Activated CD8-positive, alpha-beta memory T cell treated with anti-CD3 and anti-CD28 coated beads, Interleukin-2, amount 50 U/mL, for 48 hours (primary cell): ENCODE measurements at regions not wholly inside any gene's neighbourhood (a gene's known extent, or its start where the extent isn't known, plus 50 kb on each side); places are given as distances from the start of the nearest gene placed in this dataset.

Experiments used
- DNase-seq: peaks from one replicate; pipeline ENCODE4 v3.0.0-alpha.2; 2020

DNA sequence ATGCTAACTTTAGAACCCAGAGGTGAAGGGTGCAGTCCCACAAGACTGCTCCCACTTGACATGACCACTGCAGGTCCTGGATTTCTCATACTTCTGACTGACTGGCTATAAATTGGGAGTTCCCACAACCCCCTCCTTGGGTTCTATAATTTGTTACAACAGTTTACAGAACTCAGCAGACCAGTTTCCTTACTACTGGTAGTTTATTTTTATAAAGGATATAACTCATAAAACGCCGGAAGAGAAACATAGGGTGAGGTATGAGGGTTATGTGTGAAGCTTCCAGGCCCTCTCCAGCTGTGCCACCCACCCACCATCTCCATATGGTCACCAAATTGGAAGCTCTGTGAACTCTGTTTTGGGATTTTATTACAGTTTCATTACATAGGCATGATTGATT is 839.6 kb downstream of the TSN start:
- DNase-seq, result no peak

DNA sequence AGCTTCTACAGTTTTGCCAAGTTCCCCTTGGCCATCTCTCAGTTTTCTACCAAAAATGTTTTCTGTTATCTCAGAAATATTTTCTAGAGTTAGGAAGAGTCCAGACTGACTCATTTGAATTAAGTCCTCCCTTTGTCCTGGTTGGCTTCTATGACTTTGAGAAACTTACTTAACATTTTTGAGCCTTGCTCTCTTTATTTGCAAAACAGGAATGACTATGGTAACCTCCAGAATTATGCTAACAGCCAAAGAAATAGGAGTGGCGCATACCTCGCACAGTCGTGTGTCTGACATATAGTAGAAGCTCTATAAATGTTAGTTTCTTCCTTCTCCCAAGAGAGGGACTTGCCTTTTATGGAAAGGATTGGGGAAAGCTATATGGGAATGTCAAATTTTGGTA is 841.1 kb downstream of the TSN start:
- no peak for DNase-seq

DNA sequence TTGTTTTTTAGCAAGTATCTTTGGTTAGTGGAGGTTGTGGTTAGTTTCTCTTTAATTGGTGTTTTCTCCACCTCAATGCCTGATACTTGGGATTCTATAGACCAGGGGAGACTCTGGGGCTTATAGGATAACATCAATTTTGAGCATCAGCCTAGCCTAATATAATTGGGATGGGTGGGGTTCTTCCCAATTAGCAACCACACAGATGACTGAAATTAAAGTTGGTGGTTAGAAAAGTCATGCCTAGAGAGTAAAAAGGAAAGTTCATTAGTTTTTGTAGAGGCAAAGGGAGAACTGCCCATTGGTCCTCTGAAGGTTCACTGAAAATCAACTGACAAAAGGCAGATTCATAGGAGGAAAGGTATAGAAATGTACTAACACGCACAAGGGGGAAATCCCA is 843.3 kb downstream of the TSN start:
- DNase-seq, result no peak

DNA sequence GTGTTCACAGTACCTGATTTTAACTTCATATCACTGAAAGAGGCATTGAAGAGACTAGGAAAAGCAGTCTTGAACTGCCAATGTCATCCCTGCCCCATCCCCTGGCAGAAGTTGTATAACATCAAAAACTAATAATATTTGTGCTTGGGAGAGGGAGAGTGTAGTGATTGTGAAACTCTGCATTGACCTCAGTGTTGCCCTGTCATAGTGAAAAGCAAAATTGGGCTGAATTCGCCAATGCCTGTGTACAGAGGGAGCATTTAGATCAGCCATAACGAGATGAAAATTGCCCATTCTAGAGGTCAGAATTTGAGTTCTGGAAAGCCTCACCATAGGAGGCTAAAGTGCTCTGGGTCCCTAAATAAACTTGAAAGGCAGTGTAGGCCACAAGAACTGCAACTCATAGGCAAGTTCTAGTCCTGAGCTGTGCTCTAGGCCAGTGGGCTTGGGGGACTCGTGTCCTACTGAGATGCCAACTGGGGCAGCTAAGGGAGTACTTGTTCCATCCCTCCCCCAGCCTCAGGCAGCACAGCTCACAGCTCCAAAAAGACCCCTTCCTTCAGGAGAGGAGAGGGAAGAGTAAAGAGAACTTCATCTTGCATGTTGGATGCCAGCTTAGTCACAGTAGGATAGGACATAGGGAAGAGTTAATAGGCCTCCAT is 855.6 kb downstream of the TSN start:
- no peak for DNase-seq

DNA sequence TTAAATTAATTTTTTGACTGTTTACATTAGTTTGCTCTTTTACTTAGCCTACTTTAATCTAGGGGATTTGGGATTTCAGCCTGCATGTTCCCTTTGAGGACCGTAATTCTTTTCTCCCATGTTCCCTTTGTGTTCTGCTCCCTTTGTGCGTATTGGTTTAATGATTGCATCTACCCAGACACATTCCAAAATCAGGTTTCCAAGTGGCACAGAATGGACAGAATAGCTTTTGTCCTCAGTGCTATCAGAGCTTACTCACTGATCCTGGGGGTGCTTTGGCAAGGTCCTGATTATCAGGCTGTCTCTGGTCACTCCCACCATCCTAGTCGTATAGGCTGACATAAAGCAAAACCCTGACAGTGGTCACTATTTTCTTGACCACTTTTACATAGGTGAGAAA is 867.5 kb downstream of the TSN start:
- no peak for DNase-seq

DNA sequence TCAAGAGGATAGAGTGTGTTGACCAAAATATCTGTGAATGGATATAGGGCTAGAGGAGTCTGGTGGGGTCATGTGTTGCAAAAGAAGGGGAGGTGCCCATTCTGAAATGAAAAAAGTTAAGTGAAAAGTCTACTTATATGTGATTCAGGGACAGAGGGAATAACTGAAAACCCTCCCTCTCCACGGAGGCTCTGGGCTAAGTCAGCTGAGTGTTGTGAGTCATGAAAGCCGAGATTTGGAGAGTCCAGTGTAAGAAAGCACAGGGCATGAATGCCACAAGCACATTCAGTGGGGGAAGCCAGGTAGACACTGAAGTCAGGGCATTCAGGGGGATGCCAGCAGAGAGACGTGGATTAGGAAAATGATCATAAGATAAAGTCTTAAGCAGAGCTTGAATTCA is 871.9 kb downstream of the TSN start:
- DNase-seq, result no peak

DNA sequence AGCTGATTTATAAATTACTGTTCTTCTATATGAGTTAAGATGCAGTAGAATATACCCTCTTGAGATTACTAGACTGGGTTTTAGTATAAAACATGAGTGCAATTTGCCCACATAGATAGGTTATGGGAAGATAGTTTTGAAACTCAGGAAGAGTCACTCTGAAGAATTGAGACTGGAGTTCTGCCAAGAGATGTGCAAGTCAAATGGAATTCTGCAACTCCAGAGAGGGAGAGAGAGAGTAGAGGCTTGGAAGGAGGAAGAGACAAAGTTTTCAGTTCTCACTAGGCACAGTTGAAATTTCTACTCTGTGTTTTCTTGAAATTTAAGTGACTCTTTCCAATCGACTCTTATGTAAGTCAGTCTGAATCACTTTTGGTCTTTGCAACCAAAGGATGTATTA is 878.8 kb downstream of the TSN start:
- no peak for DNase-seq

DNA sequence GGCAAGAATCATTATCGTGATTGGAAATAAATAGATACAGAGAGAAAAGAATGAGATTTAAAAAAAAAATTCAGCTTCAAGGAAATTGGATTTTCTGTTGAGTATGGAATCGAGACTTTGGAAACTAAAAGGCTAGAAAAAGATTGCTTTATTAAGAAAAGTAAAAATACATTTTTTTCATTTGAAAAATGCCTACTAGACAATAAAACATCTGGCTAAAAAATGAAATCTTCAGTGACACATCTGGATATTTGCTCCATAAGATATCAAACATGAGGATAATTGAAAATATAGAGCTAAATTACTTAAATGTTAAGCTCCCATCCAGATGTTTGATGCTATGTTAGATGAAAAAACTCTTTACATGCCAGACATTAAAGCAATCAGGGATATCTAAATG is 879.5 kb downstream of the TSN start:
- no peak for DNase-seq

DNA sequence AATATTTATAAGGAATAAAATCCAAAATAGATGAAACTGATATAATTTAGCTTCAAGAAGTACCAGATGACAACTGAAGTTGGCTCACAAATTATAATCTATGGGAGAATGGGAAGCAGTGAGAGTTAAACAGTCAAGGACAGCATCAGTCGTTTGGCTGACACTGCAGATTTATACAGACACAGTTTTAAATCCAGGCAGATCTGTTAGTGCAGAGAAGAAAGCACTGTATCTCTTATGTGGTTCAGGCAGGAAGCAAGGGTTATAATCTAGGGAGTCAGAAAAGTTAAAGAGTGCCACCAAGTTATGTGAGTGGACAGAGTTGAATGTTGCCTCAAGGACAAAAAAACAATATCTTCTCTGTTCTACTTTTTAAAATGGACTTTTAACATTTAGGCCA is 880.2 kb downstream of the TSN start:
- no peak for DNase-seq

- no peak for DNase-seq
These were observed 880.6 kb downstream of the TSN start for GRCh38 chr2:122636097-122636496.

DNA sequence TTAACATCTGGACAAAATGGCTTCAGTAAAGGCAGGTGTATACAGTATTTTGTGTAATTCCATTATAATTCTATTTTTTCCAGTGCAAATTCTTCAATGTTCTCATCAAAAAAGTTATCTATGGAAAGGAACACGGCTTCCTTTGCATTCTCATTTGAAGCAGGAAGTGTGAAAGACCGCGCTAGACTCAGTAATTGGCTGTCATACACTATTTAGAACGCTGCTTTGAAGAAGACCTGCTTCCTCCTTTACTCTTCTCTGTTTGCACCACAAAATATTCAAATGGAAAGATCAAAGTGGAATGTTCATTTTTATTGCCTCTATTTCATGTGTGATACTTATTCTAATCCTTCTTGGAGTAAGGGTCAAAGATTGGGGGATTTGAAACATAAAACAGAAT is 883.7 kb downstream of the TSN start:
- no peak for DNase-seq

- no peak for DNase-seq
These were observed 884.3 kb downstream of the TSN start for GRCh38 chr2:122639711-122640110.

- DNase-seq, result no peak
These were observed 888.4 kb downstream of the TSN start for GRCh38 chr2:122643725-122644329.

DNA sequence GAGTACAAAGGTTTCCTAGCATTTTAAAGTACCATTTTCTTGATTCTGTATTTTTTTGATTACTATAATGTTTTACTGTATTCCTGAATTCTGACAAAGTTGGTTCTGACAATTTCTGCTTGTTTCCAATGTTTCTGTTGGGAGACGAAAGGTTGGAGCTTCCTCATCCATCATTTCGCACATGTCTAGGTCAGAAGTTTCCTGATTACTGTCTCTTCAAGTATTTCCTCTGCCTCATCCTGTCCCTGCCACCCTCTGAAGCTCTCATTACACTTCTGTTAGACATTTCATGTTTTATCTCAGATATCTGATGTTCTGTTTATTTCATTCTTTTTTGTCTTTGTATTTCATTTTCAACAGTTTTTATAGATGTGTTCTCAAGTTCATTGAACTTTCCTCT is 895.8 kb downstream of the TSN start:
- DNase-seq, result no peak

DNA sequence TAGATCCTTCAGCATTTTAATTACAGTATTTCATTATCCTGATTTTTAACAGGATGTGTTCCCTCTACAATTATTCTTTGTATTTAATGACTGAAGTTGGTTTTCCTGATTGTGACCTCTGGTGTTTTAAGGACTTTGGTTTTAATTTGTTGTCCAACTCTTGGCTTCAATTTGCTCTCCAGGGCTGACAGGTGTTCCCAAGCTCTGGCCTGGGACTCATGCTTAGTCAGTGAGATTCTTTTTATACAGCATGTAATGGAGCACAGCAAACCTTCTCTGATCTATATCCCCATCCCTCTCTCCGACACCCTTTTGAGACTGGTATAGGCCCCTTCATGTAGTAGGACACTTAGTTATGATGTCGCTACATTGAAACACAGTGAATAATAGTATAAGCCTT is 896.3 kb downstream of the TSN start:
- no peak for DNase-seq

GRCh38 chr2:122652670-122653069 is 897.2 kb downstream of the TSN start:
- DNase-seq, result no peak

DNA sequence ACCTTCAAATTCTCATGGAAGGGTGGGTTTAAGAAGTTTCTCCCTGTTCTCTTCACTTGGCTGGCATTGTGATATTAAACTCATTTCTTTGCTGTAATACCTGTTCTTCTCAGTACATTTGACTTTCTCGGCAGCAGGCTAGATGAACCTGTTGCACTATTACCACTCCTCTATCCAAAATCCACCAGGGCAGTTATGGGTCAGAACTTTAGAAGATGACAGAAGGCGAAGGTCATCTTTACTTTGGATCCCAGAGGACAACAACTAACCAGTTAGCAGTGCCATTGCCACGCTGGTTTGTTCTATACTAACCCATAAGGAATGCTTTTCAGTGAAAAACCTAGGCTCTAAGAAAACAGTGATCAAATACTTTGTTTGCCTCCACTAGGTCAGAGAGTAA is 901.0 kb downstream of the TSN start:
- no peak for DNase-seq

- DNase-seq, result no peak
These were observed 905.6 kb downstream of the TSN start for GRCh38 chr2:122660786-122661634.

- DNase-seq, result no peak
These were observed 908.2 kb downstream of the TSN start for GRCh38 chr2:122663620-122664019.

DNA sequence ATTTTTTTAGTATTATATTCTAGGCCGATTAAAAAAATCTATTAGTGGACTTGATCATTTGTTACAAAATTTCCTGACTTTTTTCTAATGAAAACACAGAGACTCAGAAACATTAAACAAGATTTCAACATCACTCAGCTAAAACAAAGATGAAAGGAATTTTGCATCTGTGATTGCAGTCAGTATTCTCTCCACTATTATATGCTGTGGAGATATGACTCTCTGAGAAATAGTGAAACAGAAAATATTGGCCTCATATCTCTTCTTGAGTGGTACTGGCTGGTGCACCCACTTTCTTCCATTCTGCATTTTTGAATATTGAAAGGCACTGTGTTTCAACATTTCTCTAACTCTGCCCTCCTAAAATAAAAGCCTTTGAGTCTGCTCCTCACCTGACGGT is 914.2 kb downstream of the TSN start:
- no peak for DNase-seq

- no peak for DNase-seq
These were observed 915.4 kb downstream of the TSN start for GRCh38 chr2:122670897-122671296.

DNA sequence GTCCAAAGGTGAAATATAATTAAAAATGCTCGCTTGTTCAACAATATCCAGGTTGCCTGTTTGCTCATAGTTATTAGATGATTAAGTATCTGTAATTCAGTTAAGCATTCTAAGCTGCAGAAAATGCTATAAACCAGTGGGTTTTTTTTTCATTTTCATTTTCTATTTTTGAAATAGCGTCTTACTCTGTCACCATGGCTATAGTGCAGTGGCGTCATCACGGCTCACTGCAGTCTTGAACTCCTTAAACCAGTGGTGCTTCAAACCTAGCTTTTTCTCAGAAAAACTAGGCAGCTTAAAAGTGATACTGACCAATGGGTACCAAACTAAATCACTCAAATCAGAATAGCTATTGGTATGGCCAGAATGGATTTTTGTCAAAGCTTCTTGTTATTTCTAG is 925.2 kb downstream of the TSN start:
- no peak for DNase-seq

DNA sequence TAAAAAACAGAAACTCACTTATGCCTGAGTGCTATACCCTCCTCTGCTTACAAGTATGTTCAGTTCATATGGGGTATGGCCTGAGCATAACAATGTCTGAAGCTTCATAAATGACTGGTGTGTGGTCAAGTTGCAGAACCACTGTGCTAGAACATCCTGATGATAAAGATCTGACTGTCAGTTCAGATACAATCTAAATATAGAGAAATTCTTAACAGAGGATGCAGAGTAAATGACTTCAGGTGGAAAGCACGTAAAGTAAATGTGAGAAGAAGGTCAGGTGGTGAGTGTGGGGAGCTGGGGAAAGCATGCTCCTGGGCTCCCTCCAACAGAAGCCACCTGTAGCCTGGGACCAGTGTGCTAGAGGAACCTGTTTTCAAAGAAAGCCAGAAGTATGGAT is 926.2 kb downstream of the TSN start:
- DNase-seq, result no peak

DNA sequence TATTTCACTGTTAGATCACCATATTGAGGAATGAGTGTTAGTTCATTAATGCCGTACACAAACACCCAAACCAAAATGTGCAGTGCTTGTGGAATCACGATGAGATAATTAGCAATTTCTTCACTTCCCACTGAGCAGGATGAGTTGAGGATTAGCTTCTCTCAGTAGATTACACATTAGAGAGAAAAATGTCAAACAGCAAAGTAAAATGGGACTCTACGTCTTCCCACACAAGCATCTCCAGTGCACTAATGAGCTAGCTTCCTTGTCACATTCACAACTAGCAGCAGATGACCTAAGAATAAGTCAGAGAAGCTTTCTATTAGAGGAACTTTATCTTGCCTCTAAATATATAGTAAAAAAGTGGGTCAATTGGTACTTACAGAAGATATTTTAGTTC is 926.9 kb downstream of the TSN start:
- no peak for DNase-seq
